Right renal cortex interstitium (tissue), 3 donors: ENCODE measurements at regions not wholly inside any gene's neighbourhood (a gene's known extent, or its start where the extent isn't known, plus 50 kb on each side); places are given as distances from the start of the nearest gene placed in this dataset.

Experiments
- DNase-seq, 3 donors: peaks; one replicate each; pipeline ENCODE4 v3.0.0-alpha.2; 2013; ENCODE audit warnings: low read depth in 3 of 3, low spot score in 2 of 3

- DNase-seq, result no peak
Measured at GRCh38 chr1:37085393-37085792, 51.1 kb upstream of the GRIK3 start.

GRCh38 chr1:37089750-37090149 lies 55.4 kb upstream of the GRIK3 start:
- DNase-seq, result no peak

GRCh38 chr1:37090671-37091070 lies 56.4 kb upstream of the GRIK3 start:
- no peak for DNase-seq

- no peak for DNase-seq
Measured at GRCh38 chr1:37092937-37093336, 58.6 kb upstream of the GRIK3 start.

- no peak for DNase-seq
Measured at GRCh38 chr1:37094302-37094701, 60.0 kb upstream of the GRIK3 start.

- no peak for DNase-seq
Measured at GRCh38 chr1:37096523-37096922, 62.2 kb upstream of the GRIK3 start.

- no peak for DNase-seq
Measured at GRCh38 chr1:37097731-37098130, 63.4 kb upstream of the GRIK3 start.

GRCh38 chr1:37098237-37098636 lies 63.9 kb upstream of the GRIK3 start:
- DNase-seq, result no peak

- no peak for DNase-seq
Measured at GRCh38 chr1:37100310-37100709, 66.0 kb upstream of the GRIK3 start.

GRCh38 chr1:37102656-37103382 lies 68.5 kb upstream of the GRIK3 start:
- no peak for DNase-seq

- DNase-seq, result no peak
Measured at GRCh38 chr1:37105911-37106310, 71.6 kb upstream of the GRIK3 start.

GRCh38 chr1:37107153-37107907 lies 73.0 kb upstream of the GRIK3 start:
- DNase-seq, result no peak

GRCh38 chr1:37108596-37109188 lies 74.4 kb upstream of the GRIK3 start:
- DNase-seq, result no peak

- no peak for DNase-seq
Measured at GRCh38 chr1:37112430-37112829, 78.1 kb upstream of the GRIK3 start.

- no peak for DNase-seq
Measured at GRCh38 chr1:37113285-37113997, 79.1 kb upstream of the GRIK3 start.

GRCh38 chr1:37118790-37119189 lies 84.5 kb upstream of the GRIK3 start:
- no peak for DNase-seq

GRCh38 chr1:37120279-37120678 lies 86.0 kb upstream of the GRIK3 start:
- no peak for DNase-seq

GRCh38 chr1:37123276-37124115 lies 89.2 kb upstream of the GRIK3 start:
- no peak for DNase-seq

- DNase-seq, result no peak
Measured at GRCh38 chr1:37124501-37124900, 90.2 kb upstream of the GRIK3 start.

- DNase-seq, result no peak
Measured at GRCh38 chr1:37125295-37125694, 91.0 kb upstream of the GRIK3 start.
